HG02642 (cell line): ENCODE measurements at regions not wholly inside any gene's neighbourhood (a gene's known extent, or its start where the extent isn't known, plus 50 kb on each side); places are given as distances from the start of the nearest gene placed in this dataset.

ENCODE experiments used
- ATAC-seq: cut with Tn5 transposase; IDR thresholded peaks from one replicate; pipeline ENCODE4 v1.9.1; 2021; ENCODE audit warnings: mild to moderate bottlenecking; ENCODE audit not compliant: unreplicated experiment, poor library complexity

DNA sequence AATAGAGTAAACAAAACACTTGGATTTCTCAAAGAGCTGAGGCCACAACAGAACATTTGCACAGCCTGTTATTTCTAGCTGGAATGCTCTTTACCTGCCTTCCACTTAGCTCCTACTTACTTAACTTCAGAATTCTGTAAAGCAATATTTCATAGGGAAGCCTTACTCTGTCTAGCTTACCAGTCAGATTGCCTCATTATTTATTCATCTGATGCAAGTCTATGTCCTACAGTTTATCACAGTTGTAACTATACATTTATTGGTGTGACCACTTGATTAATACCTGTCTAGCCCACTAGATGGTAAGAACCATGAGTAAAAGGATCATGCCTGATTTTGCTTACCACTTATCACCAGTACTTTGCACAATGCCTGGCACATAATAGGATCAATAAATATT, 56.1 kb upstream of the ME3 start:
- no peak for ATAC-seq

DNA sequence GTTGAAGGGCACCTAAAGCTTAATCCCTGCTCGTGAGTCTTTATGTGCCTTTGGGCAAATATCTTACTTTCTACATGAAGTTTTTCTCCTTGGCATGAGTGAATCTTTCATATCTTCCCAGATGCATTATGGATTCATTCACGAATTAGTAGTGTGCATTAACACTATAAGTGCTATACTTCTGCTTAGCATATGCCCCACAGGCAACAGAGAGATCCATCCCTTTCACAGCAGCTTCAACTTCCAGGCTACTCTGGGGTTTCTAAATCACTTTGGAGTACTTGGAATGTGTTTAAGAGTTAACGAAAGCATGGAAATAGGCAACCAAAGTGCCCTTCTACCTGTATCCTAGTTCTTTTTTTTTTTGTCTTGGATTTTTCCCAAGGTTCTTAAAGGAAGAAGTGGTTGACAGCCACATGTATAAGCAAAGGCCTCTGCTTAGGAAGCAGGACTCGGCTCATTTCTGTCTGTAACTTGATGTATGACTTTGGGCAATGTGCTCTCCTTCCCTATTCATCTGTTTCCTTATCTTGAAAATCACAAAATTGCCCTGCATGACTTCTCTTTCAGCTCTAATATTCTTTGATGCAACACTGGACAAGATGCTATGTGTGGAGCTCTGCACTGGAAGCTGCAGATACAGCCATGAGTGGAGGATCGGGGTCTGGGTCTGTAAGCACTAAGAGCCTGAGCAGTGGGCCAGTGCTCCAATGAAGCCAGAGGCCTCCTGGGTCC, 54.5 kb upstream of the ME3 start:
- no peak for ATAC-seq

DNA sequence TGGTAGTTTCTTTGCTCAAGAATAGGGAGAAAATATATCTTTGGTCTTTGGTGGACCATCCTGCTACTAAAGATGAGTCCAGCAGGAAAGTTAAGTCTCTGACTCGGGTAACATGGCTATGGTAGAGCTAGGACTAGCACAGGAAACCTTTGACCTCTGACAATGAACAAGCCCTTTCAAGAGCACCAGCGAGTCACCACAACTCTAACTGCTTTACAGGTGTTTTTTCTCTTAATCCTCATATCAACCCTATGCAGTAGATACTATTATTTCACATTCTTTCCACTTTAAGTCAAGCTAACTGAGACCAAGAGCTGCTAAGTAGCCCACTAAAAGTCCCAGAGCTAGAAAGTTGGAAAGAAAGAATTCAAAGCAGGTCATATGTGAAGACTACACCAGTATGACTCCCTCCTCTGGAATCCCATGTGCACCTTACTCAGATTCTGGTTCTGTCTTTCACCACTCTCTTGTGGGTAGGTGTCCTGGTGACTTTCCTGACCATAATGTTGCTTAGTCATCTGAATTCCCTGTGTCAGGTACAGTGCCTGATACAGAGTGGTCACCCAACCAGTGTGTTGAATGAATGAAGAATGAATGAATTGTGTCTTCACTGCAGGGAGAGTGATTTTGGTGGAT, 53.8 kb upstream of the ME3 start:
- no peak for ATAC-seq

DNA sequence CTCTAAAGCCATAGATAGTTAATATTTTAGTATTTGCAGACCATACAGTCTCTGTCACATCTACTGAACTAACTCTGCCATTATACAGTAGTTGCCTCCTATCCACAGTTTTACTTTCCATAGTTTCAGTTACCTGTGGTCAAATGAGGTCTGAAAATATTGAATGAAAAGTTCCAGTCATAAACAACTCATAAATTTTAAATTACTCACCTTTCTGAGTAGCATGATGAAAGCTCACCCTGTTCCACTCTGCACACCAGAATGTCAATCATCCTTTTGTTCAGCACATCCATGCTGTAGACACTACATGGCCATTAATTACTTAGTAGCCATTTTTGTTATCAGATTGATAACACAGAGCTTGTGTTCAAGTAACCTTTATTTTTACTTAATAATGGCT, 51.7 kb upstream of the ME3 start:
- ATAC-seq = no peak

DNA sequence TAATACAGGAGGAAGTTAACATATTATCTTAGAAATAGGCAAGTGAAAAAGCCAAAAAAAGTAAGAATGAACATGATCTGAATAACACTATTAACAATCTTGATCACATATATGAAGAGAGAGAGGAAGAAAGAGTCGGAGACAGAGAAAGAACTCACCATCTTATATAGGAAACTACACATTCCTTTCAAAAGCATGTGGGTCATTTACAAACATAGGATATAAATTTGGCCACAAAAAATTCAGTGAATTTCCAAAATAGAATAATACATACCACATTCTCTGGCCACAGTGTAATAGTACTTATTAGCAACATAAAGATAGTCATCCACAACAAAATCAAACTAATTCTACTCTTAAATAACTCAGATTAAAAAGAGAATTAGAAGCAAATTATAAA, 50.9 kb upstream of the ME3 start:
- ATAC-seq = no peak

DNA sequence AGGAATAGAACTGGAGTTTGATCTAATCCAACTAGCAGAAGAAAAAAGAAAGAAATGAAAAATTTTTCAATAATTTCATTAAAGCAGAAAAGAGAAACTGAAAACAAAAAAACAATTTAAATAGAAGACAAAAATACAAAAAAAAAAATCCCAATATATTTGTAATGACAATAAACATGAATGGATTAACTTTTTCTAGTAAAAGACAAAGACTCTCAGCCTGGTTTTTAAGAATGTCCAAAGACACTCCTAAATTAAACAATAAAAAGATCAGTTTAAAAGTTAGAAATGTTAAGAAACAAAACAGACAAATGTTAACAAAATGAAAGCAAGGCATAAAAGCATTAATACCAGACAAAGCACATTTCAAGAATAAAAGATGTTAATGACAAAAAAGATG, 50.3 kb upstream of the ME3 start:
- ATAC-seq = no peak
